Kidney tubule cell (primary cell): ENCODE measurements at regions not wholly inside any gene's neighbourhood (a gene's known extent, or its start where the extent isn't known, plus 50 kb on each side); places are given as distances from the start of the nearest gene placed in this dataset.

Source experiments
- DNase-seq: peaks from one replicate; pipeline ENCODE4 v3.0.0-alpha.2; 2018; ENCODE audit warnings: low spot score

- DNase-seq: no peak
Measured at GRCh38 chr5:168055141-168055683, 236.2 kb upstream of the WWC1 start.

GRCh38 chr5:168055961-168056360 lies 235.5 kb upstream of the WWC1 start:
- DNase-seq: no peak

- no peak for DNase-seq
Measured at GRCh38 chr5:168056499-168057182, 234.8 kb upstream of the WWC1 start.

- no peak for DNase-seq
Measured at GRCh38 chr5:168057905-168058304, 233.5 kb upstream of the WWC1 start.

GRCh38 chr5:168059131-168059530 lies 232.3 kb upstream of the WWC1 start:
- no peak for DNase-seq

- no peak for DNase-seq
Measured at GRCh38 chr5:168062239-168062638, 229.2 kb upstream of the WWC1 start.

- DNase-seq: no peak
Measured at GRCh38 chr5:168064457-168064856, 227.0 kb upstream of the WWC1 start.

GRCh38 chr5:168064933-168065622 lies 226.4 kb upstream of the WWC1 start:
- DNase-seq: peak; percentile 19

- DNase-seq: peak; percentile 77
Measured at GRCh38 chr5:168066536-168067208, 224.8 kb upstream of the WWC1 start.

- no peak for DNase-seq
Measured at GRCh38 chr5:168070761-168071160, 220.7 kb upstream of the WWC1 start.

GRCh38 chr5:168072665-168073064 lies 218.8 kb upstream of the WWC1 start:
- DNase-seq: no peak

GRCh38 chr5:168073311-168073710 lies 218.1 kb upstream of the WWC1 start:
- DNase-seq: no peak

- DNase-seq: no peak
Measured at GRCh38 chr5:168073991-168074800, 217.2 kb upstream of the WWC1 start.

- DNase-seq: no peak
Measured at GRCh38 chr5:168075387-168075786, 216.1 kb upstream of the WWC1 start.

GRCh38 chr5:168076561-168076991 lies 214.9 kb upstream of the WWC1 start:
- DNase-seq: peak; percentile 31

GRCh38 chr5:168085261-168086031 lies 206.0 kb upstream of the WWC1 start:
- DNase-seq: no peak

- peak; percentile 74 for DNase-seq
Measured at GRCh38 chr5:168086104-168086610, 205.3 kb upstream of the WWC1 start.

- no peak for DNase-seq
Measured at GRCh38 chr5:168086746-168087145, 204.7 kb upstream of the WWC1 start.

GRCh38 chr5:168088410-168089173 lies 202.9 kb upstream of the WWC1 start:
- no peak for DNase-seq

GRCh38 chr5:168089201-168089887 lies 202.1 kb upstream of the WWC1 start:
- DNase-seq: no peak
